ENCODE measurements at regions not wholly inside any gene's neighbourhood (a gene's known extent, or its start where the extent isn't known, plus 50 kb on each side); places are given as distances from the start of the nearest gene placed in this dataset.

GRCh38 chr2:240289701-240290431 is 145.6 kb upstream of the GPC1 start:
- TF ChIP-seq CTCF (IDR thresholded peaks at IDR 0.05) (no peak), ZFX (IDR thresholded peaks at IDR 0.05; ENCODE audit: borderline replicate concordance) (no peak)
- H3K27ac ChIP-seq, result no peak overlapping the region

- H3K27ac ChIP-seq, result no peak overlapping the region
- TF ChIP-seq CTCF (IDR thresholded peaks at IDR 0.05) (no peak), ZFX (IDR thresholded peaks at IDR 0.05; ENCODE audit: borderline replicate concordance) (no peak)
Observed at GRCh38 chr2:240290432-240291336, 144.8 kb upstream of the GPC1 start.

- TF ChIP-seq CTCF (IDR thresholded peaks at IDR 0.05), result no peak
- no peak for TF ChIP-seq ZFX (IDR thresholded peaks at IDR 0.05; ENCODE audit: borderline replicate concordance)
Observed at GRCh38 chr2:240291337-240292034, 144.0 kb upstream of the GPC1 start.

GRCh38 chr2:240292035-240292574 is 143.4 kb upstream of the GPC1 start:
- TF ChIP-seq ZFX (IDR thresholded peaks at IDR 0.05; ENCODE audit: borderline replicate concordance), result no peak
- no peak for TF ChIP-seq CTCF (IDR thresholded peaks at IDR 0.05)

More at GRCh38 chr2:240291337-240292034, 144.0 kb upstream of the GPC1 start:
- no peak overlapping the region for H3K27ac ChIP-seq

GRCh38 chr2:240292619-240293525 is 142.6 kb upstream of the GPC1 start:
- TF ChIP-seq ZFX (IDR thresholded peaks at IDR 0.05; ENCODE audit: borderline replicate concordance) (no peak), CTCF (IDR thresholded peaks at IDR 0.05) (no peak)

More at GRCh38 chr2:240292035-240292574, 143.4 kb upstream of the GPC1 start:
- no peak overlapping the region for H3K27ac ChIP-seq

More at GRCh38 chr2:240292619-240293525, 142.6 kb upstream of the GPC1 start:
- no peak overlapping the region for H3K27ac ChIP-seq

All from 22Rv1 (cell line).